H1 (cell line): ENCODE measurements at regions not wholly inside any gene's neighbourhood (a gene's known extent, or its start where the extent isn't known, plus 50 kb on each side); places are given as distances from the start of the nearest gene placed in this dataset.

Experiments used
- BCL11A ChIP-seq, 2 experiments: IDR thresholded peaks; one replicate each; pipeline ENCODE4 v1.6.1; 2011; ENCODE audit warnings: low read depth in 2 of 2, low read length in 2 of 2, mild to moderate bottlenecking in 2 of 2
- CHD1 ChIP-seq: IDR thresholded peaks from 2 replicates; pipeline ENCODE4 v1.6.1; 2012; ENCODE audit warnings: low read depth, low read length, improper control_type of control experiment
- CHD7 ChIP-seq: fragments of 300-600 bp; sonication (generic); IDR thresholded peaks from 2 replicates; pipeline ENCODE4 v1.7.1; 2012; ENCODE audit warnings: low read length, moderate library complexity, mild to moderate bottlenecking, inconsistent platforms; ENCODE audit not compliant: insufficient replicate concordance
- CTBP2 ChIP-seq: IDR thresholded peaks from 2 replicates; pipeline ENCODE4 v1.7.0; 2011; ENCODE audit warnings: borderline replicate concordance, mild to moderate bottlenecking, moderate library complexity, mixed read lengths, low read length; ENCODE audit not compliant: insufficient read depth, insufficient read length
- FOSL1 ChIP-seq: IDR thresholded peaks from 2 replicates; pipeline ENCODE4 v1.6.1; 2011; ENCODE audit warnings: mild to moderate bottlenecking, low read depth, low read length, moderate library complexity; ENCODE audit not compliant: insufficient read depth
- GTF2F1 ChIP-seq: IDR thresholded peaks from 2 replicates; pipeline ENCODE4 v1.6.1; 2012; ENCODE audit warnings: low read depth, low read length, improper control_type of control experiment, borderline replicate concordance
- JUN ChIP-seq: IDR thresholded peaks from 2 replicates; pipeline ENCODE4 v1.6.1; 2011; ENCODE audit warnings: low read depth, mild to moderate bottlenecking, improper control_type of control experiment, low read length
- KDM4A ChIP-seq: IDR thresholded peaks from one replicate; pipeline ENCODE4 v1.7.1; 2012; ENCODE audit warnings: low read depth, mild to moderate bottlenecking, moderate library complexity, low read length, inconsistent platforms; ENCODE audit not compliant: severe bottlenecking
- POU5F1 ChIP-seq: IDR thresholded peaks from 2 replicates; pipeline ENCODE4 v1.6.1; 2011; ENCODE audit warnings: low read depth, mild to moderate bottlenecking, low read length, moderate library complexity
- RFX5 ChIP-seq: IDR thresholded peaks from 2 replicates; pipeline ENCODE4 v1.6.1; 2011; ENCODE audit warnings: low read depth, low read length, improper control_type of control experiment, borderline replicate concordance
- TCF12 ChIP-seq: IDR thresholded peaks from 2 replicates; pipeline ENCODE4 v1.6.1; 2011; ENCODE audit warnings: low read depth, mild to moderate bottlenecking, low read length
- ZNF274 ChIP-seq: IDR thresholded peaks from 2 replicates; pipeline ENCODE4 v1.7.0; 2012; ENCODE audit warnings: low read length, borderline replicate concordance; ENCODE audit errors: extremely low read depth

GRCh38 chr14:43480976-43481375, 1026.1 kb downstream of the FSCB start (continued):
- TF ChIP-seq CHD7 (no peak), FOSL1 (no peak), POU5F1 (no peak), CHD1 (no peak), ZNF274 (no peak), BCL11A (IDR thresholded peaks at IDR 0.05; ENCODE audit: low read depth in 2 of 2, low read length in 2 of 2) (no peak), CTBP2 (no peak), RFX5 (no peak), GTF2F1 (no peak), JUN (no peak), TCF12 (no peak), KDM4A (no peak)
